IMR-90 (cell line): ENCODE measurements at regions not wholly inside any gene's neighbourhood (a gene's known extent, or its start where the extent isn't known, plus 50 kb on each side); places are given as distances from the start of the nearest gene placed in this dataset.

ENCODE experiments used
- ATAC-seq: fragments of 200-7000 bp; cut with Tn5 transposase; 2 replicates; pipeline ENCODE4 v1.9.1; 2020; ENCODE audit warnings: low read depth, mild to moderate bottlenecking, moderate library complexity
- BruUV-seq: library from RNA; stranded (reverse); fragments of 400-500 nt; replicated peaks from 2 replicates; lab custom pipeline; 2021; lab: Mats Ljungman, UMichigan
- CTCF ChIA-PET: fragments of 300-600 bp; formaldehyde crosslinking; extraction: SDS; loops from one replicate; lab custom pipeline; 2021; ENCODE audit warnings: antibody characterized with exemption; lab: Yijun Ruan, JAX
- POLR2A ChIA-PET: fragments of 300-600 bp; sonication (Branson Sonifier 250); formaldehyde crosslinking; loops from one replicate; lab custom pipeline; 2022; ENCODE audit warnings: antibody characterized with exemption; ENCODE audit not compliant: unreplicated experiment; lab: Charles Lee
- DNase-seq: peaks from one replicate; pipeline ENCODE4 v3.0.0; 2013
- H2AFZ ChIP-seq: replicated peaks from 2 replicates; pipeline ENCODE3; 2013; ENCODE audit warnings: low read length, mild to moderate bottlenecking; ENCODE audit not compliant: poor library complexity
- H2AK5ac ChIP-seq: 2 replicates; pipeline ENCODE4 v1.6.1; 2013; ENCODE audit warnings: low read depth, low read length, inconsistent platforms
- H2AK9ac ChIP-seq: replicated peaks from 2 replicates; pipeline ENCODE3; 2013; ENCODE audit warnings: mild to moderate bottlenecking, low read depth, low read length, moderate library complexity; ENCODE audit not compliant: poor library complexity
- H2BK120ac ChIP-seq: 2 replicates; pipeline ENCODE4 v1.6.1; 2013; ENCODE audit warnings: low read depth, low read length, inconsistent platforms
- H2BK15ac ChIP-seq: 3 replicates; pipeline ENCODE4 v1.6.1; 2013; ENCODE audit warnings: low read depth, low read length, inconsistent platforms
- H2BK20ac ChIP-seq: 2 replicates; pipeline ENCODE4 v1.6.1; 2013; ENCODE audit warnings: low read depth, mild to moderate bottlenecking, inconsistent platforms, low read length, moderate library complexity
- H2BK5ac ChIP-seq: 2 replicates; pipeline ENCODE4 v1.6.1; 2013; ENCODE audit warnings: mild to moderate bottlenecking, low read depth, low read length, inconsistent platforms; ENCODE audit not compliant: poor library complexity, severe bottlenecking
- H3K14ac ChIP-seq: replicated peaks from 2 replicates; pipeline ENCODE4 v1.6.1; 2013; ENCODE audit warnings: low read depth, low read length, inconsistent platforms
- H3K18ac ChIP-seq: 2 replicates; pipeline ENCODE4 v1.6.1; 2013; ENCODE audit warnings: low read depth, low read length, control low read depth
- H3K23ac ChIP-seq: 2 replicates; pipeline ENCODE4 v1.6.1; 2013; ENCODE audit warnings: low read depth, low read length, inconsistent platforms
- H3K27ac ChIP-seq: 2 replicates; pipeline ENCODE4 v1.5.1; 2013; ENCODE audit warnings: mild to moderate bottlenecking, control low read depth, low read length; ENCODE audit not compliant: insufficient read depth
- H3K27me3 ChIP-seq: 2 replicates; pipeline ENCODE4 v1.6.1; 2013; ENCODE audit warnings: low read length; ENCODE audit not compliant: control insufficient read depth, insufficient read depth
- H3K36me3 ChIP-seq: 2 replicates; pipeline ENCODE4 v1.6.1; 2013; ENCODE audit warnings: low read length, mixed read lengths; ENCODE audit not compliant: control insufficient read depth, insufficient read depth
- H3K4ac ChIP-seq: 2 replicates; pipeline ENCODE4 v1.6.1; 2013; ENCODE audit warnings: low read depth, low read length, inconsistent platforms
- H3K4me1 ChIP-seq: 2 replicates; pipeline ENCODE4 v1.6.1; 2013; ENCODE audit warnings: low read length, mixed read lengths; ENCODE audit not compliant: control insufficient read depth, insufficient read depth
- H3K4me2 ChIP-seq: 2 replicates; pipeline ENCODE4 v1.6.1; 2013; ENCODE audit warnings: low read depth, mild to moderate bottlenecking, control low read depth, low read length, moderate library complexity
- H3K4me3 ChIP-seq: 2 replicates; pipeline ENCODE4 v1.5.1; 2013; ENCODE audit warnings: low read depth, mild to moderate bottlenecking, control low read depth, low read length, moderate library complexity; ENCODE audit not compliant: insufficient read depth
- H3K56ac ChIP-seq: 2 replicates; pipeline ENCODE4 v1.6.1; 2013; ENCODE audit warnings: low read length, inconsistent platforms; ENCODE audit not compliant: insufficient read depth; ENCODE audit errors: extremely low read depth
- H3K79me1 ChIP-seq, 2 experiments: 2 replicates each; pipeline ENCODE4 v1.6.1; 2013; ENCODE audit warnings: low read length in 2 of 2, inconsistent platforms in 1 of 2, low read depth in 1 of 2
- H3K9ac ChIP-seq: 2 replicates; pipeline ENCODE4 v1.6.1; 2013; ENCODE audit warnings: low read depth, low read length, control low read depth
- H3K9me1 ChIP-seq: 2 replicates; pipeline ENCODE4 v1.6.1; 2013; ENCODE audit warnings: low read length, inconsistent platforms; ENCODE audit not compliant: insufficient read depth
- H3K9me3 ChIP-seq: 2 replicates; pipeline ENCODE4 v1.6.1; 2013; ENCODE audit warnings: low read length; ENCODE audit not compliant: control insufficient read depth, insufficient read depth
- H4K20me1 ChIP-seq: 2 replicates; pipeline ENCODE4 v1.6.1; 2013; ENCODE audit warnings: low read length, inconsistent platforms; ENCODE audit not compliant: insufficient read depth
- H4K5ac ChIP-seq: 2 replicates; pipeline ENCODE4 v1.6.1; 2013; ENCODE audit warnings: mild to moderate bottlenecking, low read depth, low read length, control low read depth
- H4K8ac ChIP-seq, 2 experiments: 2 replicates each; pipeline ENCODE4 v1.6.1; 2013; ENCODE audit warnings: low read depth in 2 of 2, low read length in 2 of 2, control low read depth in 1 of 2, inconsistent platforms in 1 of 2
- H4K91ac ChIP-seq: 2 replicates; pipeline ENCODE4 v1.6.1; 2013; ENCODE audit warnings: low read depth, low read length, inconsistent platforms; ENCODE audit not compliant: insufficient read depth
- BHLHE40 ChIP-seq: fragments of 150-350 bp; IDR thresholded peaks from 2 replicates; pipeline ENCODE4 v1.6.1; 2016; ENCODE audit warnings: mild to moderate bottlenecking, low read depth, low read length
- CEBPB ChIP-seq: IDR thresholded peaks from 2 replicates; pipeline ENCODE4 v1.6.1; 2012; ENCODE audit warnings: low read depth, low read length, improper control_type of control experiment
- CHD1 ChIP-seq: IDR thresholded peaks from 2 replicates; pipeline ENCODE4 v1.6.1; 2012; ENCODE audit warnings: low read depth, low read length, improper control_type of control experiment
- CTCF ChIP-seq: conservative IDR thresholded peaks from 2 replicates; pipeline ENCODE4 v1.5.1; 2012; ENCODE audit warnings: mild to moderate bottlenecking, low read depth, low read length, improper control_type of control experiment
- MAFK ChIP-seq: IDR thresholded peaks from 2 replicates; pipeline ENCODE4 v1.6.1; 2012; ENCODE audit warnings: low read depth, low read length, improper control_type of control experiment
- RCOR1 ChIP-seq: IDR thresholded peaks from 2 replicates; pipeline ENCODE4 v1.6.1; 2012; ENCODE audit warnings: mild to moderate bottlenecking, low read length, improper control_type of control experiment; ENCODE audit not compliant: insufficient replicate concordance
- RFX5 ChIP-seq: IDR thresholded peaks from 2 replicates; pipeline ENCODE4 v1.8.0; 2012; ENCODE audit warnings: low read depth, mild to moderate bottlenecking, low read length, moderate library complexity
- SMC3 ChIP-seq: fragments of 150-350 bp; IDR thresholded peaks from 2 replicates; pipeline ENCODE4 v1.6.1; 2016; ENCODE audit warnings: low read depth, mild to moderate bottlenecking, antibody characterized with exemption, low read length, moderate library complexity
- USF2 ChIP-seq: fragments of 150-350 bp; IDR thresholded peaks from 2 replicates; pipeline ENCODE4 v1.6.1; 2017; ENCODE audit warnings: mild to moderate bottlenecking, antibody characterized with exemption, low read length, low read depth
- WGBS, 2 experiments: methylation state at CpG; one replicate each; pipeline versions ENCODE4 v1.1.5 to v1.1.7; 2013; ENCODE audit warnings: missing lambda C conversion rate in 2 of 2; ENCODE audit not compliant: insufficient read length in 1 of 2; ENCODE audit errors: extremely low coverage in 2 of 2; 5-methylcytosine and 5-hydroxymethylcytosine counted together
- dilution Hi-C: fragments of 300-500 bp; cut with HindIII; formaldehyde crosslinking; loops from one replicate; pipeline ENCODE4 v1.14.3; 2018; ENCODE audit warnings: low sequenced_read_pairs; ENCODE audit not compliant: unreplicated experiment
- in situ Hi-C: fragments of 300-500 bp; cut with MboI; formaldehyde crosslinking; loops from 3 replicates; pipeline ENCODE4 v1.14.3; 2019; ENCODE audit warnings: low sequenced_read_pairs, inconsistent platforms, mixed read lengths
- intact Hi-C: fragments of 100-400 bp; cut with micrococcal nuclease; formaldehyde crosslinking; loops from 2 replicates; pipeline ENCODE4 v1.10.0; 2022

- intact Hi-C loops = loop anchor here (5.0 to 10.0 kb wide), 2 partner anchors 100 to 378 kb away; partner anchors contain the start of gene ZNF438
- no peak for DNase-seq
- ChIA-PET POLR2A (interaction anchor here (0.6 to 1.5 kb wide), 3 partner anchors 59 to 381 kb away, joined by 3 to 4 read pairs (median 3); no protein-coding TSS in a partner anchor), CTCF (no interaction called here)
- H3K4ac ChIP-seq = peak overlapping the region; percentile 99
- H3K4me3 ChIP-seq = no peak overlapping the region
- peaks cover 24% of the 10 kb centered on the region for H3K4me1 ChIP-seq
- in situ Hi-C loops = loop anchor here (10.0 kb wide), 1 partner anchor 348 kb away; no protein-coding TSS in a partner anchor
- H3K14ac ChIP-seq = peak overlapping the region; percentile 92
- peak overlapping the region; percentile 100 for H3K27ac ChIP-seq
- no TSS peak for BruUV-seq
- dilution Hi-C loops = no loop called here
- H3K18ac ChIP-seq = peak overlapping the region; percentile 82
- peak overlapping the region; percentile 86 for H3K23ac ChIP-seq
- H3K27me3 ChIP-seq = no peaks in the 10 kb centered on the region
- peaks cover 25% of the 10 kb centered on the region for H3K9me1 ChIP-seq
- H2AFZ ChIP-seq = peak overlapping the region; percentile 28
- H4K91ac ChIP-seq = peak overlapping the region; percentile 95
- peak overlapping the region; percentile 47 for H2AK9ac ChIP-seq
- H3K4me2 ChIP-seq = no peak overlapping the region
- H2BK15ac ChIP-seq = peak overlapping the region; percentile 99
- peak overlapping the region; percentile 99 for H2BK120ac ChIP-seq
- no peaks in the 10 kb centered on the region for H3K9me3 ChIP-seq
- H3K36me3 ChIP-seq = no peaks in the 10 kb centered on the region
- H3K9ac ChIP-seq = peak overlapping the region; percentile 62; the same call in 1 of the 2 replicates
- H2AK5ac ChIP-seq = peak overlapping the region; percentile 100
- H2BK5ac ChIP-seq = peak overlapping the region; percentile 61
- WGBS, 2 experiments = 100% methylated on average over 2 of the region's 6 CpGs; no CpG with 5 or more reads in 1 of the 2 experiments
- H4K8ac ChIP-seq = peak overlapping the region; percentile 92 to 99
- H4K5ac ChIP-seq = peak overlapping the region; percentile 97
- peak overlapping the region; percentile 19 for H3K56ac ChIP-seq
- H4K20me1 ChIP-seq = no peaks in the 10 kb centered on the region
- H2BK20ac ChIP-seq = peak overlapping the region; percentile 92
- no peak for TF ChIP-seq RCOR1
- no peak for TF ChIP-seq CTCF
- TF ChIP-seq RFX5 = no peak
- TF ChIP-seq USF2 = no peak
- no peak for TF ChIP-seq CHD1
- TF ChIP-seq MAFK = no peak
- no peak for TF ChIP-seq SMC3
- no peak for TF ChIP-seq CEBPB
- no peak for TF ChIP-seq BHLHE40
- peaks cover 6 to 34% of the 10 kb centered on the region in 2 experiments; a peak in 3 of 4 replicates for H3K79me1 ChIP-seq
- no peak for ATAC-seq
Measured at GRCh38 chr10:31132681-31133244, 101.1 kb upstream of the ZNF438 start.
